ENCODE measurements at regions not wholly inside any gene's neighbourhood (a gene's known extent, or its start where the extent isn't known, plus 50 kb on each side); places are given as distances from the start of the nearest gene placed in this dataset.

DNA sequence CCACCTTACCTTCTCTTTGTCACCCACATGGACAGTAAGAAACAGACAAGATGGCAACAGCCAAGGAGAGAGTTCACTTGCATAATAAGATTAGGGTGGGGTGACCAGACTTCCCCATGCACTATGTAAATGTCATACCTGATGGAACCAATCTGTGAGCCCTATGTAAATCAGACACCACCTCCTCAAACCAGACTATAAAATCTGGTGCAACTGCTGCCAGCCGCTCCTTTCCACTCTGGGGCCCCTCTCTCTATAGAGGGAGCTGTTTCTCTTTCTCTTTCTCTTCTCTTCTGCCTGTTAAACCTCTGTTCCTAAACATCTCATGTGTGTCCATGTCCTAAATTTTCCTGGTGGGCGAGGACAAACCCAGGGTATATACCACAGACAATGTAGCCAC lies 405.5 kb upstream of the CNTN4 start:
- H3K36me3 ChIP-seq (ENCODE audit: control insufficient read depth in 2 of 2, insufficient read depth in 2 of 2, low read length in 1 of 2), result no peaks in the 10 kb centered on the region
- H3K9me3 ChIP-seq (ENCODE audit: control insufficient read depth in 2 of 2, insufficient read depth in 1 of 2, low read length in 1 of 2), result no peaks in the 10 kb centered on the region
- no peaks in the 10 kb centered on the region for H3K27me3 ChIP-seq (ENCODE audit: control insufficient read depth in 2 of 2, insufficient read depth in 1 of 2, low read length in 1 of 2)
- DNase-seq (ENCODE audit: low read depth in 6 of 9, low spot score in 9 of 9), result no peak
- H3K27ac ChIP-seq (ENCODE audit: low read depth in 1 of 2, low read length in 1 of 2), result no peak overlapping the region
- WGBS, result 88% methylated on average over 2 of the region's 2 CpGs
- H3K4me3 ChIP-seq (ENCODE audit: low read length in 2 of 2), result no peak overlapping the region
- no peaks in the 10 kb centered on the region for H3K4me1 ChIP-seq (ENCODE audit: control insufficient read depth in 2 of 2, insufficient read depth in 2 of 2, low read length in 2 of 2)

DNA sequence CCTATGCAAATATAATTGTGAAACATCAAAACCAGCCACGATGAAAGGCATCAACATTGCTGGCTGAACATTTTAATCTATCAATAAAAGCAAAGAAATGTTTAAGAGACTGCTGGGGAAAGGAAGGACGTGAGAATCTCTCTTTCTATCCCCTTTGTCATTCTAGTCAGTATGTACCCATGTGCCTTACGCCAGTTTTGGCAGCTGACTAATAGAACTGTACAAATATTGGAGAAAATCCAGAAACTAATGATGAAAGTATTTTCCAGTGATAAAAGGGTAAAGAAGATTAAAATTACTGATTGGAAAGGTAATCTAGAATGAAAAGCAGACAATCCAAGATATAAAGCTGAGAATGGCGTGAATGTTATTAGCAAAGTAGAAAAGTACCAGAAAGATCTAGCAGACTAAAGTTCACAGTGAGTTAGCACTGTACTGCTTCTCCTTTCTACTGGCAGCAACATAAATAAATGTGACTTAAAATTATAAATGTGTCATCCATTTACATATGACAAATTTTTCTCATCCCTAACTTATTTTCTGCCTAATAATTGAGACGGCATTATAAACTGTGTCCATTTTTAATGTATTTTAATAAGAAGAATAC lies 401.9 kb upstream of the CNTN4 start:
- no peak overlapping the region for H3K4me3 ChIP-seq (ENCODE audit: low read length in 2 of 2)
- H3K4me1 ChIP-seq (ENCODE audit: control insufficient read depth in 2 of 2, insufficient read depth in 2 of 2, low read length in 2 of 2), result no peaks in the 10 kb centered on the region
- DNase-seq (ENCODE audit: low read depth in 6 of 9, low spot score in 9 of 9), result no peak
- no peak overlapping the region for H3K27ac ChIP-seq (ENCODE audit: low read depth in 1 of 2, low read length in 1 of 2)
- WGBS, result 67% methylated on average over 5 of the region's 5 CpGs
- peaks cover 3 to 19% of the 10 kb centered on the region in 2 donors for H3K9me3 ChIP-seq (ENCODE audit: control insufficient read depth in 2 of 2, insufficient read depth in 1 of 2, low read length in 1 of 2)
- H3K36me3 ChIP-seq (ENCODE audit: control insufficient read depth in 2 of 2, insufficient read depth in 2 of 2, low read length in 1 of 2), result no peaks in the 10 kb centered on the region
- H3K27me3 ChIP-seq (ENCODE audit: control insufficient read depth in 2 of 2, insufficient read depth in 1 of 2, low read length in 1 of 2), result no peaks in the 10 kb centered on the region

DNA sequence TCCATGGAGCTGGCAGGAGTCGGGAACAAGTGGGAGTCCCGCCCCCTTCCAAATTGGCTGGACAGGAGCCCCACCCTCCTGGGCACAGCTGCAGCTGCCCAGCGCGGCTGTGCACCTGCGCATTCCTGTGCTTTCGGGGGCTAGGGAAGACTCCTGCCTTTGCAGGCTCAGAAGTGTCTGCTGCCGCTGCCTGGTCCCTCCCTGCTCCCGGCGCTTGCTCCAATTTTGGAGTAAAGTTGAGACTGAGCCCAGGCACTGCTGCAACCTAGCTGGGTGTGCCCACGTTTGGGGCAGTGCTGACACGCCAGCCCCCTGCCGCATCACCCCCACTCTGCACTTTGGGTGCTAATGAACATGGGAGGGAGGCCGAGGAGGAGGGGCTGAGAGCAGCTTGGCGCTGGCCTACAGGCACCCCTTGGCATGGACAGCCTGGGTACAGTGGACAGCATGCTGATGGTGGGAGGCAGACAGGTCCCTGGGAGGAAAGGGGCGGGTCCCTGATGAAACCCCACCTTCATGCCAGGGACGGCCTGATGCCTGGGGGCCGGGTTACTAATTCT lies 399.2 kb upstream of the CNTN4 start:
- H3K4me3 ChIP-seq (ENCODE audit: low read length in 2 of 2), result no peak overlapping the region
- no peak overlapping the region for H3K27ac ChIP-seq (ENCODE audit: low read depth in 1 of 2, low read length in 1 of 2)
- peaks cover 3 to 19% of the 10 kb centered on the region in 2 donors for H3K9me3 ChIP-seq (ENCODE audit: control insufficient read depth in 2 of 2, insufficient read depth in 1 of 2, low read length in 1 of 2)
- H3K36me3 ChIP-seq (ENCODE audit: control insufficient read depth in 2 of 2, insufficient read depth in 2 of 2, low read length in 1 of 2), result no peaks in the 10 kb centered on the region
- 95% methylated on average over 17 of the region's 17 CpGs for WGBS
- DNase-seq (ENCODE audit: low read depth in 6 of 9, low spot score in 9 of 9), result no peak
- H3K4me1 ChIP-seq (ENCODE audit: control insufficient read depth in 2 of 2, insufficient read depth in 2 of 2, low read length in 2 of 2), result no peaks in the 10 kb centered on the region
- no peaks in the 10 kb centered on the region for H3K27me3 ChIP-seq (ENCODE audit: control insufficient read depth in 2 of 2, insufficient read depth in 1 of 2, low read length in 1 of 2)

DNA sequence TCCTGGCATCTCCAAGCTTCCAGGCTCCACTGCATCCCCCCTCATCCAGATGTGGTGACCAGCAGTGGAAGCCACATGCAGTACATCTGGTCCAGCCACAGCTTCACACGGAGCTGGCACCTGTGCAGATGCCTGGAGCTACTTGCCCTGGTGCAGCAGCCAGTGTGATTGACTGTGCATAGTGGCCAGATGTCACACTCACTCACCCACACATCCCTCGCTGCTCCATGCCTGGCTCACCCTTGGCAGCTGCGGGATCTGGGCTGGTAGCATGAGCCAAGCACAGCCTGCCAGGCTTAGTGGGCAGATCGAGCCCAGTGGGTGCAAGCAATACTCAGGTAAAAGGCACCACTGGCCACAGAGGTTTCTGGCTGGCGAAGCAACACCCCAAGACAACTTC lies 398.0 kb upstream of the CNTN4 start:
- H3K4me3 ChIP-seq (ENCODE audit: low read length in 2 of 2), result no peak overlapping the region
- no peak for DNase-seq (ENCODE audit: low read depth in 6 of 9, low spot score in 9 of 9)
- no peaks in the 10 kb centered on the region for H3K4me1 ChIP-seq (ENCODE audit: control insufficient read depth in 2 of 2, insufficient read depth in 2 of 2, low read length in 2 of 2)
- no peaks in the 10 kb centered on the region for H3K36me3 ChIP-seq (ENCODE audit: control insufficient read depth in 2 of 2, insufficient read depth in 2 of 2, low read length in 1 of 2)
- H3K27ac ChIP-seq (ENCODE audit: low read depth in 1 of 2, low read length in 1 of 2), result no peak overlapping the region
- H3K9me3 ChIP-seq (ENCODE audit: control insufficient read depth in 2 of 2, insufficient read depth in 1 of 2, low read length in 1 of 2), result peaks cover 3 to 24% of the 10 kb centered on the region in 2 donors
- no peaks in the 10 kb centered on the region for H3K27me3 ChIP-seq (ENCODE audit: control insufficient read depth in 2 of 2, insufficient read depth in 1 of 2, low read length in 1 of 2)
- WGBS, result 87% methylated on average over 5 of the region's 5 CpGs

DNA sequence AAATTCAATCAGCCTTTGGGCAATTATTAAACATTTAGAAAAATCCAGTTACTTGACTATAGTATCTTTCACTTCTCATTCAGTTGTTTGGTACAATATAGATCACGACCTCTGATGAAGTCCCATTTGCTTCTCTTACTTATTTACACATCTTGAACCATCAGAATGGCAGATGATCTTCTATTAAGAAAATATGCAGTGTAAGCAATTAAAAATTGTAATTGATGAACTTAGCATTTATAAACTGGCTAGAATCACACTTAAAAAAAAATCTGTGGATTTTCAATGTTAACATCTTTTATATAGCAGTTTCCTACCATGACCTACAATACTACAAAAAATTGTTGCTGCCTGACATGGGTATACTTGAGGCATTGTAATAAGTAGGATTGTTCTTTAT lies 395.5 kb upstream of the CNTN4 start:
- Histone ChIP-seq H3K36me3 (ENCODE audit: control insufficient read depth in 2 of 2, insufficient read depth in 2 of 2, low read length in 1 of 2) (no peaks in the 10 kb centered on the region), H3K4me1 (ENCODE audit: control insufficient read depth in 2 of 2, insufficient read depth in 2 of 2, low read length in 2 of 2) (no peaks in the 10 kb centered on the region), H3K27ac (ENCODE audit: low read depth in 1 of 2, low read length in 1 of 2) (no peak overlapping the region), H3K9me3 (ENCODE audit: control insufficient read depth in 2 of 2, insufficient read depth in 1 of 2, low read length in 1 of 2) (peaks cover 3 to 32% of the 10 kb centered on the region in 2 donors), H3K27me3 (ENCODE audit: control insufficient read depth in 2 of 2, insufficient read depth in 1 of 2, low read length in 1 of 2) (no peaks in the 10 kb centered on the region), H3K4me3 (ENCODE audit: low read length in 2 of 2) (no peak overlapping the region)
- DNase-seq (ENCODE audit: low read depth in 6 of 9, low spot score in 9 of 9), result no peak
- WGBS, result 71% methylated on average over 1 of the region's 1 CpG

DNA sequence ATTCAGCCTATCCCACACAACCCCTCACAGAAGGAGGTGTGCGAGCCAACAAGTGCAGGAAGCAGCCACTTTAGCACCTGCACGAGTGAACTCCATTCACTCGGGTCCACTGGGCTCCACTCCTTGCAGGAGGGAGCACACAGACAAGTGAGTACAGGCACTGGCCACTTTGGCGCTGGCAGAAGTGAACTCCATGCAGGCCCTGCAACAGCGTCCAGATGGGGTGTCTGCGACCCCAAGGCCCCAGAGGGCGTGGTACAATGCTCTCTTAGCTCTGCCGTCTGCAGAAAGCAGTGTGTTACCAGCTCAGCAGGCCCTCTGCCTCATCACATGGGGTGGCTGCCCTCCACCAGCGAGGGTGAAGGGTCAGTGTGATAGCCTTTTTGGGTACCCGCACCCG lies 388.0 kb upstream of the CNTN4 start:
- no peaks in the 10 kb centered on the region for H3K36me3 ChIP-seq (ENCODE audit: control insufficient read depth in 2 of 2, insufficient read depth in 2 of 2, low read length in 1 of 2)
- no peak overlapping the region for H3K27ac ChIP-seq (ENCODE audit: low read depth in 1 of 2, low read length in 1 of 2)
- no peak for DNase-seq (ENCODE audit: low read depth in 6 of 9, low spot score in 9 of 9)
- 94% methylated on average over 11 of the region's 11 CpGs for WGBS
- no peak overlapping the region for H3K4me3 ChIP-seq (ENCODE audit: low read length in 2 of 2)
- no peaks in the 10 kb centered on the region for H3K27me3 ChIP-seq (ENCODE audit: control insufficient read depth in 2 of 2, insufficient read depth in 1 of 2, low read length in 1 of 2)
- H3K9me3 ChIP-seq (ENCODE audit: control insufficient read depth in 2 of 2, insufficient read depth in 1 of 2, low read length in 1 of 2), result peaks cover 4 to 26% of the 10 kb centered on the region in 2 donors
- H3K4me1 ChIP-seq (ENCODE audit: control insufficient read depth in 2 of 2, insufficient read depth in 2 of 2, low read length in 2 of 2), result no peaks in the 10 kb centered on the region

DNA sequence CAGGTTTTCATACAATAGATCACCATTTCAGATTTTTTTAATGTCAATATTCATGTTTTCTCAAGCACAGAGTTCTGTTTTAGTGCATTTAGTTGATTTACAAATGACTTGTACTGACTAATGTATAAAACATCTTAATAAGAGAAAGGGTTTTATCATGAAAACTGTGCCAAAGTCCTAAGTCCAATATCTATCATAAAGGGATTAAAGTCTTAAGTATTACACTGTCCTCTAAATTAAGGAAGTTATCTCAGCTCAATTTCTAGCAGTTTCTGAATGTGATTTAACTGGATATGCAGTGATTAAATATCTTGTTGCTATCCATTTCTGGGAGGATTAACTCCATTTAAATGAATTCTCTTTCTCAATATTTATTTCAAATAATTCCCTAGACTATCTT lies 381.1 kb upstream of the CNTN4 start:
- Histone ChIP-seq H3K27ac (ENCODE audit: low read depth in 1 of 2, low read length in 1 of 2) (no peak overlapping the region), H3K4me3 (ENCODE audit: low read length in 2 of 2) (no peak overlapping the region), H3K27me3 (ENCODE audit: control insufficient read depth in 2 of 2, insufficient read depth in 1 of 2, low read length in 1 of 2) (no peaks in the 10 kb centered on the region), H3K9me3 (ENCODE audit: control insufficient read depth in 2 of 2, insufficient read depth in 1 of 2, low read length in 1 of 2) (peaks cover 0 to 8% of the 10 kb centered on the region in 2 donors), H3K4me1 (ENCODE audit: control insufficient read depth in 2 of 2, insufficient read depth in 2 of 2, low read length in 2 of 2) (no peaks in the 10 kb centered on the region), H3K36me3 (ENCODE audit: control insufficient read depth in 2 of 2, insufficient read depth in 2 of 2, low read length in 1 of 2) (no peaks in the 10 kb centered on the region)
- no peak for DNase-seq (ENCODE audit: low read depth in 6 of 9, low spot score in 9 of 9)

DNA sequence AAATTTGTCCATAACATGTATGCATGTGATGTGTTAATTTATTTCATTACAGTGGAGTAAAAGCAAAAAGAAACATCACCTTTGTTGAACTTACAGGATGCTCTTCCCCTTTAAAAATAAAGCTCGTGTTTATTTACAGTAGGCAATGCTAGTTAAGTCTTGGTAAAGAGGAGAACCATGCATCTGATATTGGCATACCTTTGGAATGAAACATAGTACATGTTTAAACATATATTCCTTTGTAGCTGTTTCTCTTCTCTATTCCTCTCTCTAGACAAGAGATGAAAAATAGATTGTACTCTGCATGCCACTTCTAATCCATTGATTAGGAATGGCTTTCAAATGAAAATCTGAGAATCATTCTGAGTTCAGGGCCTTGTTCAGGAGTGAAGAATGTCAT lies 374.9 kb upstream of the CNTN4 start:
- 82% methylated on average over 1 of the region's 1 CpG for WGBS
- no peak for DNase-seq (ENCODE audit: low read depth in 6 of 9, low spot score in 9 of 9)
- H3K9me3 ChIP-seq (ENCODE audit: control insufficient read depth in 2 of 2, insufficient read depth in 1 of 2, low read length in 1 of 2), result no peaks in the 10 kb centered on the region

DNA sequence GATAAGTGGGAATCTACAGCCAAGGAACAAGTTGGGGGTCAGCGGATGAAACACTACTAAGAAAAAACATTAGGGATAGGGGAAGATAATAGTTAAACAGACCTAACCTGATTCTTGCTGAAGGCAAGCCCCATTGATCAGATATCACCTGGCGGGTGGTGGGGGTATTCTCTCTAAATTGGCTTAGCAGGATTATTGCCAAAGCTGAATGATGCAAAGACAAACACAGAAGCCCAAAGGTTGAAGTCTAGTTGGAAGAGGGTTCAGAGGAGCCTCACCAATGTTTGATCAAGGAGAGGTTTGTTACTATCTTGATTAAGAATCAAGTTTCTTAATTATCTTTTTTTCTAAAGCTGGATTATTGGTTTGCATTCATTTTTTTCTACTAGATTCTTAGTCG lies 371.9 kb upstream of the CNTN4 start:
- Histone ChIP-seq H3K27ac (ENCODE audit: low read depth in 1 of 2, low read length in 1 of 2) (no peak overlapping the region), H3K27me3 (ENCODE audit: control insufficient read depth in 2 of 2, insufficient read depth in 1 of 2, low read length in 1 of 2) (no peaks in the 10 kb centered on the region), H3K9me3 (ENCODE audit: control insufficient read depth in 2 of 2, insufficient read depth in 1 of 2, low read length in 1 of 2) (peaks cover 0 to 5% of the 10 kb centered on the region in 2 donors), H3K4me3 (ENCODE audit: low read length in 2 of 2) (no peak overlapping the region), H3K4me1 (ENCODE audit: control insufficient read depth in 2 of 2, insufficient read depth in 2 of 2, low read length in 2 of 2) (no peaks in the 10 kb centered on the region), H3K36me3 (ENCODE audit: control insufficient read depth in 2 of 2, insufficient read depth in 2 of 2, low read length in 1 of 2) (no peaks in the 10 kb centered on the region)
- WGBS, result 96% methylated on average over 3 of the region's 3 CpGs
- DNase-seq (ENCODE audit: low read depth in 6 of 9, low spot score in 9 of 9), result no peak

More for the DNA sequence above, 374.9 kb upstream of the CNTN4 start:
- Histone ChIP-seq H3K36me3 (ENCODE audit: control insufficient read depth in 2 of 2, insufficient read depth in 2 of 2, low read length in 1 of 2) (no peaks in the 10 kb centered on the region), H3K4me3 (ENCODE audit: low read length in 2 of 2) (no peak overlapping the region), H3K4me1 (ENCODE audit: control insufficient read depth in 2 of 2, insufficient read depth in 2 of 2, low read length in 2 of 2) (no peaks in the 10 kb centered on the region), H3K27ac (ENCODE audit: low read depth in 1 of 2, low read length in 1 of 2) (no peak overlapping the region), H3K27me3 (ENCODE audit: control insufficient read depth in 2 of 2, insufficient read depth in 1 of 2, low read length in 1 of 2) (no peaks in the 10 kb centered on the region)
